C4-2B (cell line): ENCODE measurements at regions not wholly inside any gene's neighbourhood (a gene's known extent, or its start where the extent isn't known, plus 50 kb on each side); places are given as distances from the start of the nearest gene placed in this dataset.
"Not testable (repeated sequence)": the region's sequence is repeated elsewhere in the genome, so short reads cannot be mapped to it uniquely, and the experiment has no call there.

ENCODE experiments used
- H3K27ac ChIP-seq: fragments of 450-650 bp; 2 replicates; pipeline ENCODE4 v1.5.1; 2017
- CTCF ChIP-seq: fragments of 450-650 bp; conservative IDR thresholded peaks from 2 replicates; pipeline ENCODE4 v1.5.1; 2017; ENCODE audit warnings: mild to moderate bottlenecking
- ZFX ChIP-seq: fragments of 450-650 bp; IDR thresholded peaks from 2 replicates; pipeline ENCODE4 v1.6.1; 2017

DNA sequence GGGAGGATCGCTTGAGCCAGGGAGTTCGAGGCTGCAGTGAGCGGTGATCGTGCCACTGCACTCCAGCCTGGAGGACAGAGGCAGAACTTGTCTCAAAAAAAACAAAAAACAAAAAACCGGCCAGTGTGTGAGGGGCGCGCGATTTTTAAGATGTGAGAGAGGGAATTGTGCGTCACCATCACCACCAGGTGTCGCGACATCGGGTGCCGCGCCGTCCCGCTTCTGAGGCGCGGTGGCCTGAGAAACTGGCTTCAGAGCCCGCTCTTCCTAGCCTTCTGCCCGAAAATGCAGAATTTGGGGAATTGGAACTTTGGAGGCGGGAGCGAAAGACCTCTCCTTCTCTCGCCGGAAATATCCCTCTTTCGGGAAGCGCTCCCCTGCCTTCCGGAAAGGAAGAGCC, 524.8 kb downstream of the KCNJ18 start:
- peak; percentile 58 for TF ChIP-seq CTCF
- no peak for TF ChIP-seq ZFX
- no peak overlapping the region for H3K27ac ChIP-seq

GRCh38 chr17:22221344-22221743, 529.0 kb downstream of the KCNJ18 start:
- H3K27ac ChIP-seq: no peak overlapping the region
- no peak for TF ChIP-seq CTCF
- no peak for TF ChIP-seq ZFX

- H3K27ac ChIP-seq: not testable (repeated sequence)
These were observed 534.2 kb downstream of the KCNJ18 start for GRCh38 chr17:22226477-22226876.

DNA sequence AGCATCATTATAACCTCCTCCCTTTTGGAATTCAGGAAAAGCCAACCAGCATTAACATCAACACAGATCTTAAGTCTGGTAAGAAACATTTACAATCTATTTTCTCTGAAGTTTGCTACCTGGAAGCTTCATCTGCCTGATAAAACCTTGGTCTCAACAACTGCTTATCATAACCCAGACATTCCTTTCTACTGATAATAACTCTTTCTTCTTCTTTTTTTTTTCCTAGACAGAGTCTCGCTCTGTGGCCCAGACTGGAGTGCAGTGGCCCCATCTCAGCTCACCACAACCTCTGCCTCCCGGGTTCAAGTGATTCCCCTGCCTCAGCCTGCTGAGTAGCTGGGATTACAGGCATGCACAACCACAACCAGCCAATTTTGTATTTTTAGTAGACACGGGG, 534.6 kb downstream of the KCNJ18 start:
- H3K27ac ChIP-seq: not testable (repeated sequence)

- H3K27ac ChIP-seq: not testable (repeated sequence)
These were observed 535.6 kb downstream of the KCNJ18 start for GRCh38 chr17:22227699-22228553.

DNA sequence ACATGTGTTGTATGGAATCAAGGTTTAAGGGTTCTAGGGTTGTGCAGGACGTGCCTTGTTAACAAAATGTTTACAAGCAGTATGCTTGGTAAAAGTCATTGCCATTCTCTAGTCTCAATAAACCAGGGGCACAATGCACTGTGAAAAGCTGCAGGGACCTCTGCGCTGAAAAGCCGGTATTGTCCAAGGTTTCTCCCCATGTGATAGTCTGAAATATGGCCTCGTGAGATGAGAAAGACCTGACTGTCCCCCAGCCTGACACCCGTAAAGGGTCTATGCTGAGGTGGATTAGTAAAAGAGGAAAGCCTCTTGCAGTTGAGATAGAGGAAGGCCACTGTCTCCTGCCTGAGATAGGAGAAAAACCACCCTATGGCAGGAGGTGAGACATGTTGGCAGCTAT, 537.5 kb downstream of the KCNJ18 start:
- not testable (repeated sequence) for H3K27ac ChIP-seq

GRCh38 chr17:22233382-22233781, 541.1 kb downstream of the KCNJ18 start:
- H3K27ac ChIP-seq: no peak overlapping the region
- TF ChIP-seq ZFX (no peak), CTCF (no peak)

DNA sequence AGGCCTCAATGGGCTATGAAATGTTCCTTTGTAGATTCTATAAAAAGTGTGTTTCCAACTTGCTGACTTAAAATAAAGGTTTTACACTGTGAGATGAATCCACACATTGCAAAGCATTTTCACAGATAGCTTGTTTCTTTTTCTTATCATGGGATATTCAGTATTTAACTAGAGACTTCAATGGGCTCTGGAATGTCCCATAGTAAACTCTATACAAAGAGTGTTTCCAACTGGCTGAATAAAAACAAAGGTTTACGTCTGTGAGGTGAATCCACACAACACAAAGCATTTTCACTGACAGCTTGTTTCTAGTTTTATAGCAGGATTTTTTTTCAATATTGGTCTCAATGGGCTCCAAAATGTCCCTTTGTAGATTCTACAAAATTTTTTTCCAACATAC, 550.1 kb downstream of the KCNJ18 start:
- no peak for TF ChIP-seq CTCF
- no peak for TF ChIP-seq ZFX
- no peak overlapping the region for H3K27ac ChIP-seq

GRCh38 chr17:22251498-22251897, 559.2 kb downstream of the KCNJ18 start:
- TF ChIP-seq CTCF (no peak), ZFX (no peak)
- H3K27ac ChIP-seq: no peak overlapping the region

DNA sequence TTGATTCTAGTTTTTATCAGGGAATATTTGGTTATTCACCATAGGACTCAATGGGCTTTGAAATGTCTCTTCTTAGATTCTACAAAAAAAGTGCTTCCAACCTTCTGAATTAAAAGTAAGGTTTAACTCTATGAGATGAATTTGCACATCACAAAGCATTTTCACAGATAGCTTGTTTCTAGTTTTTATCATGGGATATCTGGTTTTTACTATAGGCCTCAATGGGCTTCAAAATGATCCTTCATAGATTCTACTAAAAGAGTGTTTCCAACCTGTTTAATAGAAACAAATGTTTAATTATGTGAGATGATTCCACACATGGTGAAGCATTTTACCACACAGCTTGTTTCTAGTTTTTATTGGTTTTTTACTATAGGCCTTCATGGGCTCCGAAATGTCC, 560.7 kb downstream of the KCNJ18 start:
- TF ChIP-seq ZFX (no peak), CTCF (no peak)
- H3K27ac ChIP-seq: no peak overlapping the region
